Transverse colon (tissue), 4 donors: ENCODE measurements at regions not wholly inside any gene's neighbourhood (a gene's known extent, or its start where the extent isn't known, plus 50 kb on each side); places are given as distances from the start of the nearest gene placed in this dataset.

Experiments used
- EP300 ChIP-seq: sonication (generic); formaldehyde crosslinking; IDR thresholded peaks from one replicate; pipeline ENCODE4 v1.6.1; 2017; ENCODE audit warnings: antibody characterized with exemption, low read depth
- POLR2A ChIP-seq: fragments of 450-650 bp; IDR thresholded peaks from one replicate; pipeline ENCODE4 v1.6.1; 2016; ENCODE audit warnings: antibody characterized with exemption, mild to moderate bottlenecking, moderate library complexity
- POLR2AphosphoS5 ChIP-seq, 3 donors: sonication (generic); formaldehyde crosslinking; IDR thresholded peaks; one replicate each; pipeline ENCODE4 v1.6.1; 2016; ENCODE audit warnings: antibody characterized with exemption in 3 of 3
- TF ChIP-seq, protein P1 (sequence below), 5 experiments: fragments of 200-600 bp in 3 of 5; fragments of 450-650 bp in 2 of 5; sonication (generic) in 3 of 5; IDR thresholded peaks; 1 replicate in 2 of 5; 2 replicates in 3 of 5; pipeline ENCODE4 v1.5.1; 2016 to 2017; ENCODE audit warnings: antibody characterized with exemption in 5 of 5, inconsistent platforms in 3 of 5, mild to moderate bottlenecking in 2 of 5, moderate library complexity in 1 of 5

- TF ChIP-seq POLR2A (no peak), EP300 (no peak), POLR2AphosphoS5 (IDR thresholded peaks at IDR 0.05) (no peak)
- TF ChIP-seq, protein P1, sequence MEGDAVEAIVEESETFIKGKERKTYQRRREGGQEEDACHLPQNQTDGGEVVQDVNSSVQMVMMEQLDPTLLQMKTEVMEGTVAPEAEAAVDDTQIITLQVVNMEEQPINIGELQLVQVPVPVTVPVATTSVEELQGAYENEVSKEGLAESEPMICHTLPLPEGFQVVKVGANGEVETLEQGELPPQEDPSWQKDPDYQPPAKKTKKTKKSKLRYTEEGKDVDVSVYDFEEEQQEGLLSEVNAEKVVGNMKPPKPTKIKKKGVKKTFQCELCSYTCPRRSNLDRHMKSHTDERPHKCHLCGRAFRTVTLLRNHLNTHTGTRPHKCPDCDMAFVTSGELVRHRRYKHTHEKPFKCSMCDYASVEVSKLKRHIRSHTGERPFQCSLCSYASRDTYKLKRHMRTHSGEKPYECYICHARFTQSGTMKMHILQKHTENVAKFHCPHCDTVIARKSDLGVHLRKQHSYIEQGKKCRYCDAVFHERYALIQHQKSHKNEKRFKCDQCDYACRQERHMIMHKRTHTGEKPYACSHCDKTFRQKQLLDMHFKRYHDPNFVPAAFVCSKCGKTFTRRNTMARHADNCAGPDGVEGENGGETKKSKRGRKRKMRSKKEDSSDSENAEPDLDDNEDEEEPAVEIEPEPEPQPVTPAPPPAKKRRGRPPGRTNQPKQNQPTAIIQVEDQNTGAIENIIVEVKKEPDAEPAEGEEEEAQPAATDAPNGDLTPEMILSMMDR (IDR thresholded peaks at IDR 0.05): no peak
Measured at GRCh38 chr5:57550132-57550531, 67.5 kb upstream of the ACTBL2 start.
